Stimulated activated CD4-positive, alpha-beta T cell treated with anti-CD3 and anti-CD28 coated beads, Interleukin-15, amount 100 ng/mL, for 24 hours (primary cell): ENCODE measurements at regions not wholly inside any gene's neighbourhood (a gene's known extent, or its start where the extent isn't known, plus 50 kb on each side); places are given as distances from the start of the nearest gene placed in this dataset.

ENCODE experiments used
- DNase-seq: peaks from one replicate; pipeline ENCODE4 v3.0.0-alpha.2; 2020

DNA sequence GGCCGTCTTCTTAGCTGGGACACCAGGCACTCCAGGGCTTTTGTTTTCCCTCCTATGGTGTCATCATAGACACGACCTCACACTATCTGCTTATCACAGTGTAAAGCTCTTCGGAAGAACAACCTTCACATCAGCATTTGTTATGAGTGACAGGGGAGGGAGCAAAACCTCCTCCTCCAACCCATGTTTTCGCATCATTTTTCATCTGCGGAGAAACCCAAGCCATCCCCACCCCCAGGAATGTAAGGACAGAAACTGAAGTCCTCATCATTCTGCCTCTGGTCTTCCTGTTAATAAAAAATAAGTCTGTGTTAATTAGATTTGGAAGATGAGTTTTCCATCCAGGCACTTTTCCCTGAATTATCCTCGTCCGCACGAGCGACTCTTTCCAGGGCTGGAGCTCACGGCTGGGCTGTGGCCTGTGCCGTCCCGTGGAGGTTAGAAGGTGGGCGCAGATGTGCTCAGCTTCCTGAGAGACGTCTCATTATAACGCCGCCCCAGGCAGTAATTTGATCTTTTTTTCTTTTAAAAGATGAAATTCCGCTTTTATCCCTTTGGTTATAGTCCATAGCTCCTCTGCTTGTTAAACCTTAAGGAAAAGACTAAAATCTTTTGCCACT is 101.6 kb upstream of the TMEM18 start:
- no peak for DNase-seq

DNA sequence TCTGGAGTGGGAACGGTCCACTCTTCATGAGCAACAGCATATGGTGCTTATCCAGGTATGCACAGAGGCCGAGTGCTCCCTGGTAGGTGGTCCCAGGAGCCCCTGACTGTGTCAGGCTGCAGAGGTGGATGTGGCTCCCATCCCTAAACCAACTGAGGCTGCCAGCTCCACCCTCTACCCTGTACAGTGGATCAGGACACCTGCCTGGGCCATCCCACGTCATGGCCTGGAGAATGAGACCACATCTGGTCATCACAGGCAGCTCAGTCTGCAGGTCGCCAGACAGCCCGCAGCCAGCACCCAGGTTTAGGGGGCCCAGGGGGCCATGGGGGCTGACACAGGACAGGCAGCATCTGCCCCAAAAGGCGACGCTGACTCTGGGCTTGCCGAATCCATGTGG is 100.3 kb upstream of the TMEM18 start:
- DNase-seq, result no peak

DNA sequence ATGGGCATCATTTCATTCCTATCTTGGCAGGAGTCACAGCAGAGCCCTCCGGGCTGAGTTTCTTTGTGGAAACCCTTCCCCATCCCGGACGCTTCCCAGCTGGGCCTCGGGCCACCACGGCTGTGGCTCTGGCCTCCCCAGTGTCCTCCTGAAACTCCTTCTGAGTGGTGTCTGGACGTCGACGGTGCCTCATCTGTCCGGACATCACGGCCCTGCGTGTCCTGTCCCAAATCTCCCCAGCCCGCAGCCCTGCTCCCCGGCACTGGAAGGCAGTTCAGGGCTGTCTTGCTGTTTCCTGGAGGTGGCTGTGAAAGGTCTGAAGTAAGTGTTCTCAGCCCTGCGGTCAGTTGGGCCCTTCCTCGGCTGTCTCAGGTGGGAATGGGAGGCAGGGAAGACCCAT is 99.8 kb upstream of the TMEM18 start:
- DNase-seq, result no peak

DNA sequence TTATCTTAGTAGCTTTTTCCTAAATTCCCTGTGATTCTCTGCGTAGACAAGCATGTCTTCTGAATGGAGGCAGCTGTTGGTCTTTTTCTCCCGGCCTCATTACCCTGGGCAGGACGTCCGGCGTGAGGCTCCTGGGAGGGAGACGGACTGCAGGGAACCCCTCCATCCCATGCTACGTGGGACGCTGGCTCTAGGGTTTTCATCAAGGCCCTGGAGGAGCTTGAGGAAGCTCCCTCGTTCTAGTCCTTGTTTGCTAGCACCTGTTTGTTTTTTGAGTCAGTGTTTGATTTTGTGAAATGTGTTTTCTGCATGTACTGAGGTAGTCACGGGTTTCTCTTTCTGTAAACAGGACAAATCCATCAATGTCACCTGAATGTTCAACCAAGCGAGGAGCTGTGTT is 99.3 kb upstream of the TMEM18 start:
- no peak for DNase-seq

DNA sequence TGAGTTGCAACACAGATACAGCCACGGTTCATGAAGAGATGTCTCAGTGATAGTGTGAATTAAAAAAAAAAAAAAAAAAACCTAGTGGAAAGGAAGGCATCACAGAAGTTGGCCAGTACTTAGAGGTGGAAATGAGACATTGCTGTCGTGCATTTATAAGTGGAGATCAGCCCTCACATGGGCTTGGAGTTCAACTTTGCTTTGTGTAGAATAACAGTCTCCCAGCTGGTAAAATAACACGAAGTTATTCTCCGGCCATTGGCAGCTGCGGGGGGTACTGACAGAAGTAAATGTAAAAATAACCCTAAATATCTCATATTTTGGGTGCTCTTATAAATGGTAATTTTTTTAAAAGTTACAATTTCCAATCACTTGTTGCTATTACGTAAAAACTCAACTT is 98.8 kb upstream of the TMEM18 start:
- DNase-seq, result no peak

DNA sequence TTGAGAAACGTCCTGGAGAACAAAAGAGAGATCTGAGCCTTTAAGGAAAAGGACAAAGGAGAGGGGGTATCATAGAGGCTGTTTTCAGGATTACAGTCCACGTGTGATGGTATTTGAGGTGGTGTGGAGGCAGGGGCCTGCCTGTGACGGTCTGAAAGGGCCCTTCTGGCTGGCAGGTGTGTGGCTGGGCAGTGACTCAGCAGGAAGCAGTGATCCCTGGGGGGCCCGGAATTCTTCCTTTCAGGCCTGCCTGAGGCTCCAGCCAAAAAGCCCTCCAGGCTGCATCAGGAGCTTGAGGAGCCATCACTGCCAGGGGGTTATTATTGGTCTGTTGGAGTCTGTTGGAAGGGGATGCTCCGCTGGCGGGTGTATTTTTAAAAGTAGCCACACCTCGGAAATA is 97.2 kb upstream of the TMEM18 start:
- DNase-seq, result no peak

DNA sequence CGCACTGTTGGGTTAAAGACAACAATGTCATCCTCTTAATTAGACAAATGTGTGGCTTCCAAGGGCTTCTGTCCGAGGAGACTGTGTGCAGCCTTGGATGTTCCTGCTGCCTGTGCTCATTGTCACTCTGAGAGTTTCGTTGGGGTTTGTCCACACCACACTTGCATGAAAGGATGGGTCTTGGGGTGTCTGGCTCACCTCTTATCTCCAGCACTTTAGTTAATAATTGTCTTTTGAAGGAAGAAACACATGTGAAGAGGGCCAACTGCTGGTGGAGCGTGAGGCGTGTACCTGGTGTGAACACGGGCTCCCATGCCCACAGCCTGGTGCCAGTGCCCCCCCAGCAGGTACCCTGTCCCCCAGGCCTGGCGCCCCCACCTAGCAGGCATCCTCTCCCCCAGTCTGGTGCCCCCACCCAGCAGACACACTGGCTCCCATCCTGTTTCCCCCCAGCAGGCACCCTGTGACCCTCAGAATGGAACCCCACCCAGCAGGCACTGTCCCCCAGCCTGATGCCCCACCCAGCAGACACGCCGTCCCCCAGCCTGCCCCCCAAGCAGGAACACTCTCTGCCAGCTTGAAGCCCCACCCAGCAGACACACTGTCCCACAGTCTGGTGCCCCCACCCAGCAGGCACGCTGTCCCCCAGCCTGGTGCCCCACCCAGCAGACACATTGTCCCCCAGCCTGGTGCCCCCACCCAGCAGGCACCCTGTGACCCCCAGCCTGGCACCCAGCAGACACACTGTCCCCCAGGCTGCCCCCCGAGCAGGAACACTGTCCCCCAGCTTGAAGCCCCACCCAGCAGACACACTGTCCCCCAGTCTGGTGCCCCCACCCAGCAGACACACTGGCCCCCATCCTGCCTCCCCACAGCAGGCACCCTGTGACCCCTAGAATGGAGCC is 96.3 kb upstream of the TMEM18 start:
- no peak for DNase-seq

DNA sequence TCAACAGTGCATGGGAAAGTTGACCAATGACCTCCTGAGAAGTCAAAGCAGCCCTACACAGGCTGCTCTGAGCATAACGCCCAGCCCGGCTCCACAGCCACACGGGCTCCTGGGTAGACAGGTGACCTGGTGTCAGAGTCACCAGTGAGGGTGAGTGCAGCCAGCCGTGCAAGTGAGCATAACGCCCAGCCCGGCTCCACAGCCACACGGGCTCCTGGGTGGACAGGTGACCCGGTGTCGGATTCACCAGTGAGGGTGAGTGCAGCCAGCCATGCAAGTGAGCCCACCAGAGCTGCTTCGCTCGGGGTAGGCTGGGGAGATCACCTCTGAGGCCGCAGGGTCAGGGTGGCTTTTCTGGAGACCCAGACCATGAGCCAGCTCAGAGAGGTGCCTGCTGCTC is 94.3 kb upstream of the TMEM18 start:
- DNase-seq, result no peak

DNA sequence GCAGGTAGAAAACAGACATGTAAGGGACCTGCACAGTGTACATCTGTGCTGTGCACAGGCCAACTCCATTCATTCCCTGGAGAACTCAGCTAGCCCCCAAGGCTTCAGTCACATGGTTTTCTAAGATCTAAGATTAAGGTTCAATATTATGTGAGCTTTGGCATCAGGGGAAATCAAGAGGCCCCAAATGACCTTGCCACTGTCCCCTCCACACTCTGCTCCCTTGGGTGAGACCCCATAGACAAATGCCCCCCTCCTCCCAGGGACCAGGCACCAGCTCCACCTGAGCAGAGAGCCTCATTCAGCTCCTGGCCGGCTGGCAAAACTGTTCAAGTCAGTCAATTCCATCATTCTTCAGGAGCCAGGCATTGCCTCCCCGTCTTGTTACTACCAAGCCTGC is 93.6 kb upstream of the TMEM18 start:
- DNase-seq, result no peak

DNA sequence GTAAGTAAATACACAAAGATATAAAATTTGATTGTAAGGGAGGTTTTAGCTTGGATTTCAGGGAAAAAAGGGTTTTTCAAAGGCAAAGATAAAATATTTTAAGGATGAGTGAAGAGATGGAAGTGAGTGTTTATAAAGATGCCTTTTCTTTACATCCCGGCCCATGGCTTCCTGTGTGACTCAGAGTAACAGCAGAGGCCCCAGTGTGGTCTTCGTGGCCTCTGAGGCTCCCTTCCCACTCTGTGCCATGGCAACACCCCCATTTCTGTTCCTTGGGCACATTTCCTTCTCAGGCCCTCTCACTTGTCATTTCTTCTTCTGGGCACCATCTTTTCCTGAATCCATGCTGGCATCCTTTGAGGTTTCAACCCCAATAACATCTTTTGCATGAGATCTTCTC is 92.6 kb upstream of the TMEM18 start:
- DNase-seq, result no peak

DNA sequence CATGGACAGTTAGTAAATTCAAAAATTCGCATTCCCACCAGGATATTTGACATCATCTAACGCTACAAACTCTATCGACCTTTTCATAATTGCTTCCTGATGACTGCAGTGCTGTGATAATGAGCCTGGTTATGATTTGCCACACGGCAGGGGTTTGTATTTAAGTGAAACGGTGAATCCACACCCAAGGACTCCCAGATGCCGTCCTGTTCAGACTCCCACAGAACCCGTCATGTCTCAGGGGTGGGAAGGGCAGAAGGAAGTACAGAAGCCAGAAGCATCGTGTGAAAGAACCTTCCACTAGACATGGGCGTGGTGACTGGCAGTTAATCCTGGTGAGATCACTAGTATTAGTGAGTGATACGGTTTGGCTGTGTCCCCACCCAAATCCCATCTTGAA is 91.2 kb upstream of the TMEM18 start:
- no peak for DNase-seq

DNA sequence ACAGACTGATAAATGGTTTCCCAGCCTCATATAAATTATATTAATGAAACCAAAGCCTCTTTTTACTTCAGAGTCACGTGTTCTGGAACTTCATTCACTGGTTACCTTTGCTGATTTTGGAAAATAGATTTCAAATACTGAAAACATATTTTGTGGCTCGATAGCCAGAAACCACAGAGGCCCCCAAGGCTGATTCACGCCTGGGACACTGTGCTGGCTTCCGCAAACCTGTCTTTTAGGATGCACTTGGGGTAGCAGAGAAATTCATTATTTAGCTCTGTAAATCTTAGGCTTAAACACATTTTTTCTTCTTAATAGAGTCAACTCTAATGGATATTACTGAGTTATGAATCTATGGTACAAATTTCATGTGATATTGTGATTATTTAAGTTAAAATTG is 90.7 kb upstream of the TMEM18 start:
- no peak for DNase-seq

DNA sequence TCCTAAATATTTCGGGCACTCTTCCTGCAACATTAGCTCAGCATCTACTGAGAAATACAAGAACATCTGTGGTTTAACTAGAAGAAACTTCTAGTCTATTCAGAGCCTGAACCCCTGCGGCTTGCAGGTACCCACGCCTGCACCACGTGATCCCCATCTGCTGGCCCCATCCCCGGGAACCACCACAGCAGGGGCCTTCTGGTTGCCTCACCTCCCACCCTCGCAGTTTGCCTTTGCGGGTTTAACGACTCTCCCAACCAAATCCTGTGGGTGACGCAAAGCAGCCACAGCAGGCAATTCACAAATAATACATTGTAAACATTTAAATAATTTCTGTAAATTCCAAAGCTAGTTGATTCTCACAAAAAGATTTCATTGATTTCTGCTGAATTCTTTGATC is 90.2 kb upstream of the TMEM18 start:
- peak; percentile 22 for DNase-seq

DNA sequence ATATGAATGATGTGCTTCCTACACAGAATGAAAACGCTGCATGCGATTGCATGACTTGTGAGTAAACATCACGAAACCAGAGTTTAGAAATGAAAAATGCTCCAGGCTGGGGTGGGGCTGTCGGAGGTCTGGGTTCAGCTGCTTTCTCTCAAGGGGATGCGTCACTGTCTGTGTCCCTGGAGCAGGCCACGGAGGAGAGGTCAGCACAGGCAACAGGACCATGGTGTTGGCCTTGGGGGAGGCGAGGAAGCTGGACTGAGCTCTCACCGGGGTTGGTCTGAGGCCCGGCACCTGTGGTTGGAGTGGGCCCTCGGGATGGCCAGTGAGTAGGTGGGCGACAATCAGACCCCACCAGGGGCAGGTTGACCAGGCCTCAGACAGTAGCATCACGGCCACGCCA is 89.0 kb upstream of the TMEM18 start:
- no peak for DNase-seq

DNA sequence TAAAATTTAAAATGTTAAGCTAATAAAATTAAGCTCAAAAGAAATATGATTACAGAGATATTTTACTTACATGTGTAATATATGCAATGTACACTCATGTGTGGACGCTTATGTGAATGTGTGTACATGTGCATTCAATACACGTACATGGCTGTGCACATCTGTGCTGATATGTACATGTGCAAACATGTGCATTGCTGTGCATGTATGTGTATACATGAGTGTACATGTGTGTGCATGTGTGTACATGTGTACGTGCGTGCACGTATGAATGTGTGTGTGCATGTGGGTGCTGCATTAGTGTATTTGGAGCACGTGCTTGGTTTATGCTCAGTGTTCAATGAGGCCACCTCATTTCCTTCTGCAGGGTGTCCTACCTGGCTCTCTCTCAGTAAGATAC is 88.2 kb upstream of the TMEM18 start:
- no peak for DNase-seq

DNA sequence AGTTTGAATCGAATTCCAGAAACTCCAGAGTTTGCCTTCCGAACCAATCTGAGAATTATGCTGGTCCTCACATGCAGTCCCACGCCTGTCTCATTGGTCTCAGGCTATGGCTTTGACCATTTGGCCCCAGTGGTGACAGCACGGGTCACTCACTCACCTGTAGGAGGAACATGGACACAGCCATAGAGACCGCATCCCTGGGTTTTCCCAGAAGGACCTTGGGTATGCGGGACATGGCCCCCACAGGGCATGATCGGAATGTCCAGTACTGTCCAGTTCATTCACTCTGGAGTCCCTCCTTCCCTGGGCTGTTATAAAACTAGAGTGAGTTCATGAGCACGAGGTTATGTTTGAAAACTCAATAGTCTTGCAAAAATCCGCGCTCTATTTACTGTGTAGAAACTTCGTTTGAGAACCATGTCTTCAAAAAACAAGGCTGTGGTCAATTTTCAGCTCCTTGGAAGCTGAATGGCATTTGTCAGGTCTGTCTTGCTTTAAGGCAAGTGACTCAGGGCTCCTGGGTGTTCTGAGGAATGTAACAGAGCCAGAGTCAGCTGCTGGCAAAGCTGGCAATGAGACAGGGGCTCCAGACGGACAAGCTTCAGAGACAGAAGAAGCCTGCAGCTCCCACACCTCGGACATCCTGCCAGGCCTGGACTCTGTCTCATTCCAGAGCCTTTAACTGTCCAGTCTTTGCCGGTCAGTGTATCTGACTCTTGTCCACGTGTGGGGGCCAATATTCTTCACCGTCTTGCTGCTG is 86.7 kb upstream of the TMEM18 start:
- no peak for DNase-seq

DNA sequence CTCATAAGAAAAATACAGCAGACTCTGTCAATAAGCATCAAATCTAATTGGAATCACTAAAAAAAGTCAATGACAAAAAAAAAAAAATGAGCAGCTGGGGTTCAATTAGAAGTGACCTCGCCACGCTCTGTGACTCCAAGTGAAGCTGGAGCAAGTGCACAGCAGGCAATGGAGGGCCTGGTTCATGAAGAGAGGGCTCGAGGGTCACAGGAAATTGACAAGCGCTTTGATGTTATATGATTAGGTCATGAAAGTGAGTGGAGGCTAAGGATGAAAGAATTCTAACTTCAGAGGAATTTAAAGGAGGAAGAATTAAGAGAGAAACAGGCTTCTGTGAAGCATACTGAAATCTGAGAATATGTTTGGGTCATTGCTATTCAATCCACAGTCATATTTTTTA is 85.4 kb upstream of the TMEM18 start:
- no peak for DNase-seq

DNA sequence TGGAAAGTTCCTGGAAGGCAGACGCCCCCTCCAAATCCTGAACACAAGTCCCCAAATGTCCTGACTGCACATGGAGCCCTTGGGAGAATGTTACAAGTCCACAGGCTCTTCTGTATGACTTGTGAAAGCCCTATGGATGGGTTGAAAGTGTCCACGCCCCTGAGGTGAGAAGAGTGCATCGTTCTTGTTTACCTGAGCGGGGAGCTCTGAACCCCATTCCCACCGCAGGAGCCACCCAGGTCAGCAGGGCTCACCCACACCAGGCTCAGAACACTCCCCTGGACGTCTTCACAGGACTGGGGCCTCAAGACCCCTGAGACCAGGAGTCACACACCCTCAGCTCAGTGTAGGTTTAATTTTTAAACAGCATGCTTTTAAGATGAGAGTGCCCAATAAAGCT is 84.2 kb upstream of the TMEM18 start:
- no peak for DNase-seq

DNA sequence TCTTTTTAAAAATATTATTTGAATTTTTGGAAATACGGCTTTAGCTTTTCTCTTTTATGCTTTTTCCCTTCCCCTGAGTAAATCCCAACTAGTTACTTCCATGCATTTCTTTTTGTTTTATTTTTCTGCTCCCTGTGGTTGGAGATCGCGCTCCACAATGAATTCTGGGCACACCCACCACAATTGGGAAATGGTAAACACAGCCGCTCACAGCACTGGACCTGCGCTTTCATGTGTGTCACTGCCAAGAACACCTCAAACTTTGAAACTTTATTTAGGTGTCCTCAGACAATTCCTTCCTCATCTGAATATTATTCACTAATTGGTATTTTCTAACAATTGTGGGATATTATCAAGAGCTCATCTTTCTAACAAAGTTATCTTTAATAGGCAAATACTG is 82.8 kb upstream of the TMEM18 start:
- no peak for DNase-seq

DNA sequence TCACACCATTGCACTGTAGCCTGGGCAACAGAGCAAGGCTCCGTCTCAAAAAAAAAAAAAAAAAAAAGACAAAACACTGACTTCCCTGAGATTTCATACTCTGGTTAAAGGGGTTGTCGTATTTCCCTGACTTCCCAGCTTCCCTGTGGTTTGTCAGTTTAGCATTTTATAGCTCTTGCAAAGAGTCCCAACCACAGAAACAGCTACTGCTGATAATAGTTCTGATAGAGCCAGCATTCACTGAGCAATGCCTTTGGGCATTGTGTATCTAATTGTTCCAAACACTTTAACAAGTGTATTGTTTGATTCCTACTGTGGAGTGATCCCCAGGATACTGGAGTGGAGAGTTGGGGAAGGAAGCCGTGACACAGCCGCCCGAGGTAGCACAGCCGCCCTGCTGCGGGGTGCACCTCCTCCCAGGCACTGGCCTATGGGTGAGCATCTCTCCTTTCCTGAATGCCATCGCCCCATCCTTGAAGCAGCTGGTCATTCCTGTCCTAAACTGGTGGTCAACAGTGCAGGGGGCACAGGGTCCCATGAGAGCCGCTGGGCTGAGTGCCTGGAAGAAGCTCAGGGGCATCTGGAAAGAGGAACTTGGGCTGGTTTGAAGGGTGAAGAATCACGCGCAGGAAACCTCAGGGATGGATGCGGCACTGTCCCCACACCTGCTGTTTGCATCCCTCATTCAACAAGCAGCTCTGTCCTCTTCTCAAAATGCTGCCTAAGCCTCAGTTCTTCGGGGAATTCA is 81.0 kb upstream of the TMEM18 start:
- no peak for DNase-seq

DNA sequence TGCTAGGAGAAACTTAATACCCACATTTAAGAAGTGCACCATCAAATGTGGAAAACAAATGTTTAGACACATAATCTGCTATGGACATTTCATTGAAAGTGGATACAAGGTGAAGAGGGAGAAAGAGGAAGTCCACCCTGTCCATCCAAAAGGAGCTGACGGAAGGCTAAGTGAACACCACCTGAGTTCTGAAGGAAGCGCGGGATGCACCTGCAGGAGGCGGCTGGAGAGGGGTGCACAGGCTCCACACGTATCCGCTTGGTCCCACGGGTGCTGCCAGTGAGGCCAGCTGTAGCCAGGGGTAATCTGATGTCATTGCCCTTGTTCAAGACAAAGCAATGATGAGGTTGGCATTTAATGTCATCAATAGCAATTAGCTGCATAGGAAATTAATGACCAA is 75.9 kb upstream of the TMEM18 start:
- no peak for DNase-seq

DNA sequence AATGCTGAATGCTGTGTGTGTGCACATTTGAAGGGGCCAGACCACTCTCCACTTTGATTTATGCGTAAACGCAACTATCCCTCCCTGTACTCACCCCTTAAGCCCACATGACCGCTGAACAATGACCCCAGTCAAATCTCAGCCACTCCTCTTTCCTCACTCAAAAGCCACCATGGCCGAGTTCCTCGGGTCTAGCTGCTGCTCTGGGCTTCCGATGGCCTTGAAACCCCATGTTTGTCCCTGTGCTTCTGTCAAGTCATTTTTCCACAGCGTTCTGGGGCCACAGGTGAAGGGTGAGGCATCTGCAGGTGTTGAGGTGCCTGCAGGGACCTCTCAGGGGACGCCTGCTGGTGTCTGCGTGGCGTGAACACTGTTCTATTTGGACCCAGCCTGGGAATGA is 74.3 kb upstream of the TMEM18 start:
- DNase-seq, result no peak

DNA sequence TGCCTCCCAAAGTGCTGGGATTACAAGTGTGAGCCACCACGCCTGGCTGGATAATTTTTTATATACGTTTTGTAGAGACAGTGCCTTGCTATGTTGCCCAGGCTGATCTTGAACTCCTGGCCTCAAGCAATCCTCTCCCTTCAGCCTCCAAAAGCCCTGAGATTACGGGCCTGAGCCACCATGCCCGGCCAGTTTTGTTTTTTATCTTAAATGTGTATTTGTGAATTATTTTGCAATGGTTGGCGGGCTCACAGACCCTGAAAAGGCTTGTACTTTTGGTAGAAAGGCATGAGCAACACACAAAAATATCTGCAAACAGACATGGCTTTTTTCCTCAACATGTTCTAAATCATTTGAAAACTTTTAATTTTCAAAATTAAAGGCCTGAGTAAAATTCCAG is 73.4 kb upstream of the TMEM18 start:
- DNase-seq, result no peak
